ENCODE measurements at regions not wholly inside any gene's neighbourhood (a gene's known extent, or its start where the extent isn't known, plus 50 kb on each side); places are given as distances from the start of the nearest gene placed in this dataset.

DNA sequence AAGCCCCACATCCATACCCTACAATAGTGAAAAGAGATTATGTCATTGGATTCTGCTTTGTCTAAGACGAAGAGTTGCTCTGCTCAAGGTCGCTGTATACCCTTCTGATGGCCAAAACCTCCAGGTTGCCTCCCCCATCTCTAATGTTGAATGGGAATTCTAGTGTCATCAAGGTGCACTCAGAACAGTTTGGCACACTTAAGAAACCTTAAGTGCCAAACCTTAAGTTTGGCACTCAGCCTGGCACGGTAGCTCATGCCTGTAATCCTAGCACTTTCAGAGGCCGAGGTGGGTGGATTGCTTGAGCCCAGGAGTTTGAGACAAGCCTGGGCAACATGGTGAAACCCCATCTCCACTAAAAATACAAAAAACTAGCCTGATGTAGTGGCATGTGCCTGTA, 1245.6 kb upstream of the SEL1L start:
- Mint-ChIP-seq H3K36me3 (no peaks in the 10 kb centered on the region), H3K9me3 (peaks cover 0 to 16% (median 8%) of the 10 kb centered on the region in 11 donors), H3K4me1 (no peaks in the 10 kb centered on the region), H3K27ac (no peak overlapping the region), H3K27me3 (no peaks in the 10 kb centered on the region), H3K4me3 (no peak overlapping the region)
- Histone ChIP-seq H3K27ac (ENCODE audit: low read depth, low read length) (no peak overlapping the region), H3K9me3 (ENCODE audit: control insufficient read depth in 2 of 3, low read length in 3 of 3) (no peaks in the 10 kb centered on the region), H3K36me3 (ENCODE audit: control insufficient read depth in 2 of 3, insufficient read depth in 3 of 3, low read length in 3 of 3) (no peaks in the 10 kb centered on the region), H3K27me3 (ENCODE audit: control insufficient read depth in 2 of 2, insufficient read depth in 2 of 2, low read length in 2 of 2) (no peaks in the 10 kb centered on the region), H3K4me3 (ENCODE audit: low read length) (no peak overlapping the region), H3K4me1 (ENCODE audit: control insufficient read depth in 2 of 2, insufficient read depth in 2 of 2, low read length in 2 of 2) (no peaks in the 10 kb centered on the region)
- CTCF ChIA-PET = no interaction called here
- intact Hi-C loops (cut with micrococcal nuclease) = no loop called here
- no peak for DNase-seq
- ATAC-seq = no peak
- POLR2A ChIA-PET = no interaction called here

GRCh38 chr14:82785756-82786482, 1252.3 kb upstream of the SEL1L start:
- Mint-ChIP-seq H3K4me3 (no peak overlapping the region), H3K36me3 (peaks cover 0 to 4% (median 0%) of the 10 kb centered on the region in 5 donors), H3K27ac (no peak overlapping the region), H3K4me1 (peaks cover 0 to 2% (median 0%) of the 10 kb centered on the region in 7 donors), H3K9me3 (peaks cover 2 to 21% (median 8%) of the 10 kb centered on the region in 11 donors), H3K27me3 (no peaks in the 10 kb centered on the region)
- CTCF ChIA-PET = no interaction called here
- no peaks in the 10 kb centered on the region for H3K36me3 ChIP-seq (ENCODE audit: control insufficient read depth in 2 of 3, insufficient read depth in 3 of 3, low read length in 3 of 3)
- intact Hi-C loops (cut with micrococcal nuclease) = no loop called here
- no peak for DNase-seq
- ATAC-seq = no peak
- H3K9me3 ChIP-seq (ENCODE audit: control insufficient read depth in 2 of 3, low read length in 3 of 3) = no peaks in the 10 kb centered on the region
- H3K27me3 ChIP-seq (ENCODE audit: control insufficient read depth in 2 of 2, insufficient read depth in 2 of 2, low read length in 2 of 2) = no peaks in the 10 kb centered on the region
- no peaks in the 10 kb centered on the region for H3K4me1 ChIP-seq (ENCODE audit: control insufficient read depth in 2 of 2, insufficient read depth in 2 of 2, low read length in 2 of 2)
- H3K4me3 ChIP-seq (ENCODE audit: low read length) = no peak overlapping the region
- POLR2A ChIA-PET = no interaction called here
- no peak overlapping the region for H3K27ac ChIP-seq (ENCODE audit: low read depth, low read length)

- Mint-ChIP-seq H3K27ac (no peak overlapping the region), H3K4me1 (peaks cover 0 to 2% (median 0%) of the 10 kb centered on the region in 7 donors), H3K4me3 (no peak overlapping the region), H3K9me3 (peaks cover 1 to 17% (median 8%) of the 10 kb centered on the region in 11 donors), H3K36me3 (peaks cover 0 to 4% (median 0%) of the 10 kb centered on the region in 5 donors), H3K27me3 (no peaks in the 10 kb centered on the region)
- Histone ChIP-seq H3K27me3 (ENCODE audit: control insufficient read depth in 2 of 2, insufficient read depth in 2 of 2, low read length in 2 of 2) (no peaks in the 10 kb centered on the region), H3K27ac (ENCODE audit: low read depth, low read length) (no peak overlapping the region), H3K4me1 (ENCODE audit: control insufficient read depth in 2 of 2, insufficient read depth in 2 of 2, low read length in 2 of 2) (no peaks in the 10 kb centered on the region), H3K36me3 (ENCODE audit: control insufficient read depth in 2 of 3, insufficient read depth in 3 of 3, low read length in 3 of 3) (no peaks in the 10 kb centered on the region), H3K9me3 (ENCODE audit: control insufficient read depth in 2 of 3, low read length in 3 of 3) (no peaks in the 10 kb centered on the region), H3K4me3 (ENCODE audit: low read length) (no peak overlapping the region)
- no peak for ATAC-seq
- ChIA-PET CTCF (no interaction called here), POLR2A (no interaction called here)
- DNase-seq = no peak
- intact Hi-C loops (cut with micrococcal nuclease) = no loop called here
These were observed 1252.8 kb upstream of the SEL1L start for GRCh38 chr14:82786483-82786880.

GRCh38 chr14:82796086-82796485, 1262.4 kb upstream of the SEL1L start:
- Histone ChIP-seq H3K4me3 (ENCODE audit: low read length) (no peak overlapping the region), H3K9me3 (ENCODE audit: control insufficient read depth in 2 of 3, low read length in 3 of 3) (no peaks in the 10 kb centered on the region), H3K27ac (ENCODE audit: low read depth, low read length) (no peak overlapping the region), H3K36me3 (ENCODE audit: control insufficient read depth in 2 of 3, insufficient read depth in 3 of 3, low read length in 3 of 3) (no peaks in the 10 kb centered on the region), H3K27me3 (ENCODE audit: control insufficient read depth in 2 of 2, insufficient read depth in 2 of 2, low read length in 2 of 2) (no peaks in the 10 kb centered on the region), H3K4me1 (ENCODE audit: control insufficient read depth in 2 of 2, insufficient read depth in 2 of 2, low read length in 2 of 2) (no peaks in the 10 kb centered on the region)
- POLR2A ChIA-PET = no interaction called here
- H3K9me3 Mint-ChIP-seq = peaks cover 0 to 14% (median 0%) of the 10 kb centered on the region in 11 donors
- ATAC-seq = no peak
- intact Hi-C loops (cut with micrococcal nuclease) = no loop called here
- no peak overlapping the region for H3K27ac Mint-ChIP-seq
- no peak for DNase-seq
- CTCF ChIA-PET = no interaction called here
- H3K36me3 Mint-ChIP-seq = no peaks in the 10 kb centered on the region
- H3K4me1 Mint-ChIP-seq = no peaks in the 10 kb centered on the region
- no peak overlapping the region for H3K4me3 Mint-ChIP-seq
- no peaks in the 10 kb centered on the region for H3K27me3 Mint-ChIP-seq

GRCh38 chr14:82798276-82798675, 1264.6 kb upstream of the SEL1L start:
- no peaks in the 10 kb centered on the region for H3K4me1 ChIP-seq (ENCODE audit: control insufficient read depth in 2 of 2, insufficient read depth in 2 of 2, low read length in 2 of 2)
- no peak for DNase-seq
- H3K4me3 Mint-ChIP-seq = no peak overlapping the region
- CTCF ChIA-PET = no interaction called here
- no peak overlapping the region for H3K27ac ChIP-seq (ENCODE audit: low read depth, low read length)
- peaks cover 0 to 4% (median 0%) of the 10 kb centered on the region in 5 donors for H3K36me3 Mint-ChIP-seq
- no peaks in the 10 kb centered on the region for H3K27me3 ChIP-seq (ENCODE audit: control insufficient read depth in 2 of 2, insufficient read depth in 2 of 2, low read length in 2 of 2)
- H3K36me3 ChIP-seq (ENCODE audit: control insufficient read depth in 2 of 3, insufficient read depth in 3 of 3, low read length in 3 of 3) = no peaks in the 10 kb centered on the region
- no peaks in the 10 kb centered on the region for H3K4me1 Mint-ChIP-seq
- no peak for ATAC-seq
- no peaks in the 10 kb centered on the region for H3K27me3 Mint-ChIP-seq
- H3K9me3 ChIP-seq (ENCODE audit: control insufficient read depth in 2 of 3, low read length in 3 of 3) = no peaks in the 10 kb centered on the region
- H3K4me3 ChIP-seq (ENCODE audit: low read length) = no peak overlapping the region
- POLR2A ChIA-PET = no interaction called here
- intact Hi-C loops (cut with micrococcal nuclease) = no loop called here
- H3K9me3 Mint-ChIP-seq = peaks cover 0 to 17% (median 6%) of the 10 kb centered on the region in 11 donors
- H3K27ac Mint-ChIP-seq = no peak overlapping the region

DNA sequence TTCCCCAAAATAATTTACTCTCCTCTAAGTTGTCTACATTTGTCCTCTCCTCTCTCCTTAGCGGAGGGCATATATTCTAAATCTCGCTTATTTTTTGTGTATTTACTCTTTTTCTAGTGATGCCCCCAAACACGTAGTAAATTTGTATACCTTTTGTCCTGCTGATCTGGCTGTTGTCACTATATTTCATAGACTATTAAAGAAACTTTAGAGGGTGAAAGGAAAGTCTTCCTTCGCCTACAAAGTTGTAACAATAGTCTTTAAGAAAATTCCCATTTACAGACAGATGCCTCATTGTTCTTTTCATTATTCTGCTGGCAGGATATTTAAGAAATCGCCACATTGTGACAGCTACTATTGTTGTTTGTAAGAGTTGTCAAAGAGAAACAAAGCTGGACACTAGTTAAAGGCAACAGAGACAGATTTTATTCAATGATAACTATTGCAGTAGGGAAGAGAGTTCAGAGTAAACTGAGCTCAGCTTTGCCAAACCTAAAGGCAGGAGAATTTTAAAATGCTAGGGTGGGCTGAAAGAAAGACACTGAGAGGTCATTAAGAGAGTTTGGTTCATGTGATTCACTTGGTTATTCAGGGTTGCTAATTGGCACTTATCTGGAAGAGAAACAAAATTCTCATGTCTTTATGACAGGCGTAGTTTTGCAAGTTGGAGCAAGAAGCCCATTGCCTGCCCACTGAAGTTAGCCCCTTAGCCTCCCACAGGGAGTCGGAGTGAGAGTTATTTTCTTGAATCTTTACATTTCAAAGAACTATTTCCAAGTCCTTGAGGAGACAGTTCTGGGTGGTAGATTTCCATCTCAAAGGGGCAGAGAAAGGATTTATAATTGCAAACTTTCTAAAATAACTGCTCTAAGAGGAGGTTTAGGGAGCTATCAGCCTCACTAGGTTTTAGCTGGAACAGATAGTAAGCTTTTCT, 1272.5 kb upstream of the SEL1L start:
- intact Hi-C loops (cut with micrococcal nuclease) = no loop called here
- Histone ChIP-seq H3K4me1 (ENCODE audit: control insufficient read depth in 2 of 2, insufficient read depth in 2 of 2, low read length in 2 of 2) (no peaks in the 10 kb centered on the region), H3K27ac (ENCODE audit: low read depth, low read length) (no peak overlapping the region), H3K4me3 (ENCODE audit: low read length) (no peak overlapping the region), H3K27me3 (ENCODE audit: control insufficient read depth in 2 of 2, insufficient read depth in 2 of 2, low read length in 2 of 2) (no peaks in the 10 kb centered on the region), H3K9me3 (ENCODE audit: control insufficient read depth in 2 of 3, low read length in 3 of 3) (no peaks in the 10 kb centered on the region), H3K36me3 (ENCODE audit: control insufficient read depth in 2 of 3, insufficient read depth in 3 of 3, low read length in 3 of 3) (no peaks in the 10 kb centered on the region)
- ATAC-seq = no peak
- ChIA-PET CTCF (no interaction called here), POLR2A (no interaction called here)
- no peaks in the 10 kb centered on the region for H3K4me1 Mint-ChIP-seq
- H3K27me3 Mint-ChIP-seq = no peaks in the 10 kb centered on the region
- peaks cover 0 to 4% (median 0%) of the 10 kb centered on the region in 5 donors for H3K36me3 Mint-ChIP-seq
- no peak overlapping the region for H3K4me3 Mint-ChIP-seq
- no peak overlapping the region for H3K27ac Mint-ChIP-seq
- H3K9me3 Mint-ChIP-seq = peaks cover 0 to 19% (median 8%) of the 10 kb centered on the region in 11 donors
- no peak for DNase-seq

Measured in naive thymus-derived CD4-positive, alpha-beta T cell (primary cell).